ENCODE measurements at regions not wholly inside any gene's neighbourhood (a gene's known extent, or its start where the extent isn't known, plus 50 kb on each side); places are given as distances from the start of the nearest gene placed in this dataset.

- no peak overlapping the region for H3K27ac ChIP-seq
- TF ChIP-seq CTCF (conservative IDR thresholded peaks at IDR 0.05) (no peak), ZFX (IDR thresholded peaks at IDR 0.05) (no peak)
Measured at GRCh38 chr5:58383448-58383847, 76.4 kb downstream of the PLK2 start.

- H3K27ac ChIP-seq: no peak overlapping the region
- TF ChIP-seq ZFX (IDR thresholded peaks at IDR 0.05) (no peak), CTCF (conservative IDR thresholded peaks at IDR 0.05) (no peak)
Measured at GRCh38 chr5:58382131-58382534, 77.8 kb downstream of the PLK2 start.

- H3K27ac ChIP-seq: no peak overlapping the region
- TF ChIP-seq CTCF (conservative IDR thresholded peaks at IDR 0.05) (no peak), ZFX (IDR thresholded peaks at IDR 0.05) (no peak)
Measured at GRCh38 chr5:58381566-58381965, 78.3 kb downstream of the PLK2 start.

- no peak overlapping the region for H3K27ac ChIP-seq
- TF ChIP-seq ZFX (IDR thresholded peaks at IDR 0.05) (no peak), CTCF (conservative IDR thresholded peaks at IDR 0.05) (no peak)
Measured at GRCh38 chr5:58380655-58381054, 79.2 kb downstream of the PLK2 start.

GRCh38 chr5:58378613-58379390 lies 81.1 kb downstream of the PLK2 start:
- TF ChIP-seq ZFX (IDR thresholded peaks at IDR 0.05): no peak
- TF ChIP-seq CTCF (conservative IDR thresholded peaks at IDR 0.05): no peak
- H3K27ac ChIP-seq: no peak overlapping the region

GRCh38 chr5:58370606-58371005 lies 89.3 kb downstream of the PLK2 start:
- no peak for TF ChIP-seq ZFX (IDR thresholded peaks at IDR 0.05)
- TF ChIP-seq CTCF (conservative IDR thresholded peaks at IDR 0.05): no peak
- no peak overlapping the region for H3K27ac ChIP-seq

- H3K27ac ChIP-seq: no peak overlapping the region
- TF ChIP-seq CTCF (conservative IDR thresholded peaks at IDR 0.05) (no peak), ZFX (IDR thresholded peaks at IDR 0.05) (no peak)
Measured at GRCh38 chr5:58369513-58370190, 90.2 kb downstream of the PLK2 start.
